ENCODE measurements at regions not wholly inside any gene's neighbourhood (a gene's known extent, or its start where the extent isn't known, plus 50 kb on each side); places are given as distances from the start of the nearest gene placed in this dataset.

- in situ Hi-C loops (cut with HindIII; ENCODE audit: low sequenced_read_pairs) = no loop called here
- no peak for TF ChIP-seq CTCF (IDR thresholded peaks at IDR 0.05; ENCODE audit: low read depth, low read length)
- no peak overlapping the region for H3K4me3 ChIP-seq (ENCODE audit: low read depth, low read length)
- no peak for DNase-seq (ENCODE audit: low read depth, low spot score)
Measured at GRCh38 chr11:45507916-45508315, 157.5 kb downstream of the CHST1 start.

- no peak for TF ChIP-seq CTCF (IDR thresholded peaks at IDR 0.05; ENCODE audit: low read depth, low read length)
- DNase-seq (ENCODE audit: low read depth, low spot score) = no peak
- no peak overlapping the region for H3K4me3 ChIP-seq (ENCODE audit: low read depth, low read length)
- in situ Hi-C loops (cut with HindIII; ENCODE audit: low sequenced_read_pairs) = no loop called here
Measured at GRCh38 chr11:45503311-45503710, 162.1 kb downstream of the CHST1 start.

GRCh38 chr11:45502226-45502545 lies 163.2 kb downstream of the CHST1 start:
- in situ Hi-C loops (cut with HindIII; ENCODE audit: low sequenced_read_pairs) = no loop called here
- no peak for TF ChIP-seq CTCF (IDR thresholded peaks at IDR 0.05; ENCODE audit: low read depth, low read length)
- DNase-seq (ENCODE audit: low read depth, low spot score) = no peak
- H3K4me3 ChIP-seq (ENCODE audit: low read depth, low read length) = no peak overlapping the region

GRCh38 chr11:45501392-45502225 lies 163.8 kb downstream of the CHST1 start:
- TF ChIP-seq CTCF (IDR thresholded peaks at IDR 0.05; ENCODE audit: low read depth, low read length) = no peak
- H3K4me3 ChIP-seq (ENCODE audit: low read depth, low read length) = no peak overlapping the region
- in situ Hi-C loops (cut with HindIII; ENCODE audit: low sequenced_read_pairs) = no loop called here
- no peak for DNase-seq (ENCODE audit: low read depth, low spot score)

GRCh38 chr11:45500451-45500850 lies 165.0 kb downstream of the CHST1 start:
- TF ChIP-seq CTCF (IDR thresholded peaks at IDR 0.05; ENCODE audit: low read depth, low read length) = no peak
- in situ Hi-C loops (cut with HindIII; ENCODE audit: low sequenced_read_pairs) = no loop called here
- no peak overlapping the region for H3K4me3 ChIP-seq (ENCODE audit: low read depth, low read length)
- DNase-seq (ENCODE audit: low read depth, low spot score) = no peak

GRCh38 chr11:45494738-45495137 lies 170.7 kb downstream of the CHST1 start:
- in situ Hi-C loops (cut with HindIII; ENCODE audit: low sequenced_read_pairs) = no loop called here
- no peak overlapping the region for H3K4me3 ChIP-seq (ENCODE audit: low read depth, low read length)
- no peak for TF ChIP-seq CTCF (IDR thresholded peaks at IDR 0.05; ENCODE audit: low read depth, low read length)
- DNase-seq (ENCODE audit: low read depth, low spot score) = no peak

All from astrocyte of the spinal cord (primary cell).